Renal cortical epithelial cell (primary cell): ENCODE measurements at regions not wholly inside any gene's neighbourhood (a gene's known extent, or its start where the extent isn't known, plus 50 kb on each side); places are given as distances from the start of the nearest gene placed in this dataset.

Experiments used
- DNase-seq: peaks from one replicate; pipeline ENCODE4 v3.0.0-alpha.2; 2011; ENCODE audit warnings: low read depth

- no peak for DNase-seq
Measured at GRCh38 chr16:79444572-79444971, 156.0 kb downstream of the MAF start.

- DNase-seq, result no peak
Measured at GRCh38 chr16:79439901-79440300, 160.6 kb downstream of the MAF start.

GRCh38 chr16:79437764-79438751 lies 162.5 kb downstream of the MAF start:
- DNase-seq, result peak; percentile 68

- DNase-seq, result peak; percentile 1
Measured at GRCh38 chr16:79436885-79437284, 163.7 kb downstream of the MAF start.

GRCh38 chr16:79434771-79435170 lies 165.8 kb downstream of the MAF start:
- peak; percentile 22 for DNase-seq

GRCh38 chr16:79434092-79434491 lies 166.4 kb downstream of the MAF start:
- no peak for DNase-seq

GRCh38 chr16:79431923-79432322 lies 168.6 kb downstream of the MAF start:
- DNase-seq, result no peak

GRCh38 chr16:79430191-79430678 lies 170.3 kb downstream of the MAF start:
- DNase-seq, result no peak

GRCh38 chr16:79429381-79430190 lies 171.0 kb downstream of the MAF start:
- DNase-seq, result peak; percentile 47

- DNase-seq, result no peak
Measured at GRCh38 chr16:79426663-79427062, 173.9 kb downstream of the MAF start.

GRCh38 chr16:79422064-79422463 lies 178.5 kb downstream of the MAF start:
- DNase-seq, result no peak

- DNase-seq, result no peak
Measured at GRCh38 chr16:79421126-79421525, 179.4 kb downstream of the MAF start.

- DNase-seq, result no peak
Measured at GRCh38 chr16:79420493-79420892, 180.0 kb downstream of the MAF start.

GRCh38 chr16:79419148-79419547 lies 181.4 kb downstream of the MAF start:
- DNase-seq, result no peak

- DNase-seq, result no peak
Measured at GRCh38 chr16:79417601-79418008, 182.9 kb downstream of the MAF start.

GRCh38 chr16:79415983-79416640 lies 184.4 kb downstream of the MAF start:
- DNase-seq, result no peak

- no peak for DNase-seq
Measured at GRCh38 chr16:79412783-79413225, 187.7 kb downstream of the MAF start.

- DNase-seq, result no peak
Measured at GRCh38 chr16:79411805-79412204, 188.7 kb downstream of the MAF start.

- DNase-seq, result no peak
Measured at GRCh38 chr16:79411357-79411756, 189.2 kb downstream of the MAF start.

GRCh38 chr16:79409978-79410377 lies 190.6 kb downstream of the MAF start:
- no peak for DNase-seq

- no peak for DNase-seq
Measured at GRCh38 chr16:79408355-79408754, 192.2 kb downstream of the MAF start.
